D721Med (cell line): ENCODE measurements at regions not wholly inside any gene's neighbourhood (a gene's known extent, or its start where the extent isn't known, plus 50 kb on each side); places are given as distances from the start of the nearest gene placed in this dataset.

Experiments used
- DNase-seq: peaks from one replicate; pipeline ENCODE4 v3.0.0; 2011; ENCODE audit warnings: low spot score; ENCODE audit not compliant: insufficient read length
- FAIRE-seq: peaks from 2 replicates; lab custom pipeline; 2011; peaks lifted over from hg19 to GRCh38; lab: Jason Lieb, UNC
- TF ChIP-seq, protein P1 (sequence below): IDR thresholded peaks from 2 replicates; pipeline ENCODE4 v1.5.1; 2012; ENCODE audit warnings: mild to moderate bottlenecking, control low read depth; ENCODE audit not compliant: insufficient read depth; ENCODE audit errors: missing control alignments

- DNase-seq (no peak), FAIRE-seq (no peak)
- TF ChIP-seq, protein P1, sequence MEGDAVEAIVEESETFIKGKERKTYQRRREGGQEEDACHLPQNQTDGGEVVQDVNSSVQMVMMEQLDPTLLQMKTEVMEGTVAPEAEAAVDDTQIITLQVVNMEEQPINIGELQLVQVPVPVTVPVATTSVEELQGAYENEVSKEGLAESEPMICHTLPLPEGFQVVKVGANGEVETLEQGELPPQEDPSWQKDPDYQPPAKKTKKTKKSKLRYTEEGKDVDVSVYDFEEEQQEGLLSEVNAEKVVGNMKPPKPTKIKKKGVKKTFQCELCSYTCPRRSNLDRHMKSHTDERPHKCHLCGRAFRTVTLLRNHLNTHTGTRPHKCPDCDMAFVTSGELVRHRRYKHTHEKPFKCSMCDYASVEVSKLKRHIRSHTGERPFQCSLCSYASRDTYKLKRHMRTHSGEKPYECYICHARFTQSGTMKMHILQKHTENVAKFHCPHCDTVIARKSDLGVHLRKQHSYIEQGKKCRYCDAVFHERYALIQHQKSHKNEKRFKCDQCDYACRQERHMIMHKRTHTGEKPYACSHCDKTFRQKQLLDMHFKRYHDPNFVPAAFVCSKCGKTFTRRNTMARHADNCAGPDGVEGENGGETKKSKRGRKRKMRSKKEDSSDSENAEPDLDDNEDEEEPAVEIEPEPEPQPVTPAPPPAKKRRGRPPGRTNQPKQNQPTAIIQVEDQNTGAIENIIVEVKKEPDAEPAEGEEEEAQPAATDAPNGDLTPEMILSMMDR, result no peak
Observed at GRCh38 chr20:46804126-46804525, 90.5 kb upstream of the EYA2 start.

DNA sequence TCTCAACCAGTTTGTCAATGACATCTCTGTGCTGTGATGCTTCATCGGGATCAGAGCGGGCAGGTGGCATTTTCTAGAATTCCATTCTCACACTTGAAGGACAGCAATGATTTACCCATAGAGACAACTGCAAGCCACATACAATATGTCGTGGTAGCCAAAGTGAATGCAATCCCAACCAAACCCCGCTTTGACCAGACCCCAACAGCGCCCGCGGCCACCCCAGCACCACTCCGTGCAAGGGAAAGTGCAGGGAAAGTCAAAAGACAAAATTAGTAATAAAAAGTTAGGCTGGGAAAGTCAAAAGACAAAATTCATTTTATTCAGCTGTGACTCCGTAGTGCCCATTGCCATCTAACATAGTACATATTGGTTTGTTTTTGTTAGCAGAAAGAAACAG lies 88.8 kb upstream of the EYA2 start:
- TF ChIP-seq, protein P1, result no peak
- DNase-seq, result no peak
- no peak for FAIRE-seq

DNA sequence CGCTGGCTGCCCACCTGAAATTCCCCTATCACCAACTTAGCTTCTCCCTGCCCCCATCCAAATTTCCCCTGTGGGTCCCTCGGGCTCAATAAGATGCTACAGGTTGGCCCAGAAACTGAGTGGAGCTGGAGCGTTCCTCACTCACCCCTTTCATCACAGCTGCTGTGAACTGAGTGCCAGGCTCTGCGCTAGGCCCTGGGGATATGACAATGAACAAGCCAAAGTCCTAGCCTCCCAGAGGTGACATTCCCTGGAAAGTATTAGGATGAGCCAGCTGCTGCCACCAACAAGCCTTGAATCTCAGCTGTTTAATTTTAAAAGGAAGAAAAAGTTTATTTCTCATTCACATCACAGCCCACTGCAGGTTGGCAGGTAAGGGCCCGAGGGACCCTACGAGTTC lies 86.6 kb upstream of the EYA2 start:
- DNase-seq (no peak), FAIRE-seq (no peak)
- TF ChIP-seq, protein P1, result no peak

- no peak for FAIRE-seq
- TF ChIP-seq, protein P1, result no peak
- no peak for DNase-seq
Observed at GRCh38 chr20:46808565-46808964, 86.1 kb upstream of the EYA2 start.

DNA sequence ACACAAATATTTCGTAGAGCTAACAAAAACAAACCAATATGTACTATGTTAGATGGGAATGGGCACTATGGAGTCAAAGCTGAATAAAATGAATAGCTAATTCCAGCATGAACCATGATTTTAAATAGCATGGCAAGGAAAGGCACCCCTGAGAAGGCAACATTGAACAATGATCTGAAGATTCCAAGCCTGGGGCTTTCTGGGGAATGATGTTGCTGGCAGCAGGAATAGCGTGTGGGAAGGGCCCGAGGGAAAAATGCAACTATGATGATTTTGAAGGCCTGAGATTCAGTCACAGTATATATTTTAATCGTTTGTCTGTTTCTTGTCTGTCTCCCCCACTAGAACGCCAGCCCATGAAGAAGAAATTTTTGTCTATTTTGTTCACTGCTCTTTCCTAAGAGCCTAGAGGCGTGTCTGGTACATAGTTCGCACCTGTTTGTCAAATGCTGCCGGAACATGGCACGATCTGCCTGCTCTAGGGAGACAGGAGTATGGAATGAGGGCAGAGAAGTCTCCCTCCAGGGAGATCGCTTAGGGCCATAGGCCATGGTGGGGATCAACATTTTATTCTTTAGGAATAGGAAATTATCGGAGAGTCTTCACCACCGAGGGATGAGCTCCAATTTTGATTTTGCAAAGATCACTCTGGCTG lies 84.8 kb upstream of the EYA2 start:
- TF ChIP-seq, protein P1, result no peak
- no peak for DNase-seq
- FAIRE-seq, result no peak

DNA sequence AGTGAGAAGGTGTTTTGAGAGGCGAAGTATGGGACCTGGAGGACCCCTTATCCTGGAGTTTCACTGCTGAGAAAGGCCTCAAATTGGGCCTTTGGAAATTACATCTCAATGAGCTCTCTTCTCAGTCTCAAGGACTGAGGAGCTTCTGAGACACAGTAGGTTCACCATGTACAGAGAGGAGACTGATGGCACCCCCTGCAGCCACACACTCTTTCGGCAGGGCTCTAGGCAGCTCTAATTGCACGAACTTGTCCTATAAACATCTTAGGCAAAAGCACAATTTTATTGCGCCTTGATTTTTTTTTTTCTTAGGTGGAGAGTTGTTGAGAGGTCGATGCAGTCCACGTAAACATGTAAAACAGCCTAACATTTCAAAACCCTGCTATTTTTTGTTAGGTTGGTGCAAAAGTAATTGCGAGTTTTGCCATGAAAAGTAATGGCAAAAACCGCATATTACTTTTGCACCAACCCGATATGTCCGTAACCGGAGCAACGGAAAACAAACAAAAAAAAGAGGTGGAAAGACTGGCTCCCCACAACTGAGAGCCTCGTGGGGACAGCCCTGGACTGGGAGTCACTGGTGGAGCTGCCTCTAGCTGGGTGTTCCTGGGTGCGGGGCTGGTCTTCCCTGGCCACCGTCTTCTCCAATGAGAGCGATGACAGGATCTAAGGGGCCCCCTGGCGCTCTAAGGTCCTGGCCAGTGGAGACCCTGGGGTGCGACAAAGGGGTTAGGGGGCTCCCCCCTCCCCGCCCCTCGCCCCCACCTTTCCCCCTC lies 84.0 kb upstream of the EYA2 start:
- DNase-seq (peak; percentile 34), FAIRE-seq (peak; percentile 16)
- TF ChIP-seq, protein P1, result peak; percentile 38
